HL-60 (cell line): ENCODE measurements at regions not wholly inside any gene's neighbourhood (a gene's known extent, or its start where the extent isn't known, plus 50 kb on each side); places are given as distances from the start of the nearest gene placed in this dataset.

Experiments used
- DNase-seq, 2 experiments: peaks; one replicate each; pipeline ENCODE4 v3.0.0-alpha.2; 2010 to 2020; ENCODE audit warnings: low read depth in 1 of 2, low spot score in 1 of 2
- H3K27ac ChIP-seq: fragments of 250-450 bp; sonication (Bioruptor Pico); replicated peaks from 2 replicates; pipeline ENCODE4 v1.5.1; 2020; ENCODE audit warnings: mild to moderate bottlenecking, moderate library complexity
- H3K27me3 ChIP-seq: fragments of 250-450 bp; sonication (Bioruptor Pico); 2 replicates; pipeline ENCODE4 v1.5.1; 2021; ENCODE audit warnings: mild to moderate bottlenecking, moderate library complexity; ENCODE audit not compliant: insufficient read depth, poor library complexity, severe bottlenecking
- H3K4me3 ChIP-seq: replicated peaks from 2 replicates; pipeline ENCODE4 v1.5.1; 2011; ENCODE audit warnings: mild to moderate bottlenecking, control low read depth, low read length; ENCODE audit not compliant: insufficient read depth
- GABPA ChIP-seq: IDR thresholded peaks from 2 replicates; pipeline ENCODE4 v1.6.1; 2012; ENCODE audit warnings: low read depth
- POLR2AphosphoS5 ChIP-seq: IDR thresholded peaks from 2 replicates; pipeline ENCODE4 v1.6.1; 2012; ENCODE audit warnings: low read depth
- SPI1 ChIP-seq: IDR thresholded peaks from 2 replicates; pipeline ENCODE4 v1.6.1; 2012; ENCODE audit warnings: low read depth, mild to moderate bottlenecking, borderline replicate concordance
- TF ChIP-seq, protein P1 (sequence below): IDR thresholded peaks from one replicate; pipeline ENCODE4 v1.5.1; 2011; ENCODE audit warnings: low read length, control low read depth, inconsistent platforms; ENCODE audit not compliant: insufficient read depth
- TF ChIP-seq, protein P2 (sequence below): IDR thresholded peaks from 2 replicates; pipeline ENCODE4 v1.6.1; 2012; ENCODE audit warnings: low read depth; ENCODE audit not compliant: insufficient replicate concordance

DNA sequence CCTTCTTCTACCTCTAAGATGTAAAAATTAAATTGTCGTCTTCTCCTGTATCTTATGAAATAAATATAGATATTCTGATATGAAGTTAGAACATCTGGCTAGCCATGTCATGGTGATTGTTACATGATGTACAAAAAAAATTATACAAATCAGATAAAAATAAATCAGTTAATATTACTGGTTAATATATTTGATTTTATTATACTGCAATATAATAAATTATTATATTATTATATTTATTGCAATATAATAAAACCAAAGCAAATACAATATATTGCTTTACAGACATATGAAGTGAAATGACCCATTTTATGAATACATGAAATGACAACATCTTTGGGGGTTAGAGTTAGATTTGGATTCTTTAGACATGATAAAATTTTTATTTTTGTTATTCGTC lies 72.3 kb upstream of the NAALADL2 start:
- no peak for DNase-seq
- Histone ChIP-seq H3K4me3 (no peak overlapping the region), H3K27ac (no peak overlapping the region), H3K27me3 (no peaks in the 10 kb centered on the region)
- TF ChIP-seq, protein P1, sequence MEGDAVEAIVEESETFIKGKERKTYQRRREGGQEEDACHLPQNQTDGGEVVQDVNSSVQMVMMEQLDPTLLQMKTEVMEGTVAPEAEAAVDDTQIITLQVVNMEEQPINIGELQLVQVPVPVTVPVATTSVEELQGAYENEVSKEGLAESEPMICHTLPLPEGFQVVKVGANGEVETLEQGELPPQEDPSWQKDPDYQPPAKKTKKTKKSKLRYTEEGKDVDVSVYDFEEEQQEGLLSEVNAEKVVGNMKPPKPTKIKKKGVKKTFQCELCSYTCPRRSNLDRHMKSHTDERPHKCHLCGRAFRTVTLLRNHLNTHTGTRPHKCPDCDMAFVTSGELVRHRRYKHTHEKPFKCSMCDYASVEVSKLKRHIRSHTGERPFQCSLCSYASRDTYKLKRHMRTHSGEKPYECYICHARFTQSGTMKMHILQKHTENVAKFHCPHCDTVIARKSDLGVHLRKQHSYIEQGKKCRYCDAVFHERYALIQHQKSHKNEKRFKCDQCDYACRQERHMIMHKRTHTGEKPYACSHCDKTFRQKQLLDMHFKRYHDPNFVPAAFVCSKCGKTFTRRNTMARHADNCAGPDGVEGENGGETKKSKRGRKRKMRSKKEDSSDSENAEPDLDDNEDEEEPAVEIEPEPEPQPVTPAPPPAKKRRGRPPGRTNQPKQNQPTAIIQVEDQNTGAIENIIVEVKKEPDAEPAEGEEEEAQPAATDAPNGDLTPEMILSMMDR: no peak
- TF ChIP-seq POLR2AphosphoS5 (no peak), GABPA (no peak), SPI1 (no peak)
- TF ChIP-seq, protein P2, sequence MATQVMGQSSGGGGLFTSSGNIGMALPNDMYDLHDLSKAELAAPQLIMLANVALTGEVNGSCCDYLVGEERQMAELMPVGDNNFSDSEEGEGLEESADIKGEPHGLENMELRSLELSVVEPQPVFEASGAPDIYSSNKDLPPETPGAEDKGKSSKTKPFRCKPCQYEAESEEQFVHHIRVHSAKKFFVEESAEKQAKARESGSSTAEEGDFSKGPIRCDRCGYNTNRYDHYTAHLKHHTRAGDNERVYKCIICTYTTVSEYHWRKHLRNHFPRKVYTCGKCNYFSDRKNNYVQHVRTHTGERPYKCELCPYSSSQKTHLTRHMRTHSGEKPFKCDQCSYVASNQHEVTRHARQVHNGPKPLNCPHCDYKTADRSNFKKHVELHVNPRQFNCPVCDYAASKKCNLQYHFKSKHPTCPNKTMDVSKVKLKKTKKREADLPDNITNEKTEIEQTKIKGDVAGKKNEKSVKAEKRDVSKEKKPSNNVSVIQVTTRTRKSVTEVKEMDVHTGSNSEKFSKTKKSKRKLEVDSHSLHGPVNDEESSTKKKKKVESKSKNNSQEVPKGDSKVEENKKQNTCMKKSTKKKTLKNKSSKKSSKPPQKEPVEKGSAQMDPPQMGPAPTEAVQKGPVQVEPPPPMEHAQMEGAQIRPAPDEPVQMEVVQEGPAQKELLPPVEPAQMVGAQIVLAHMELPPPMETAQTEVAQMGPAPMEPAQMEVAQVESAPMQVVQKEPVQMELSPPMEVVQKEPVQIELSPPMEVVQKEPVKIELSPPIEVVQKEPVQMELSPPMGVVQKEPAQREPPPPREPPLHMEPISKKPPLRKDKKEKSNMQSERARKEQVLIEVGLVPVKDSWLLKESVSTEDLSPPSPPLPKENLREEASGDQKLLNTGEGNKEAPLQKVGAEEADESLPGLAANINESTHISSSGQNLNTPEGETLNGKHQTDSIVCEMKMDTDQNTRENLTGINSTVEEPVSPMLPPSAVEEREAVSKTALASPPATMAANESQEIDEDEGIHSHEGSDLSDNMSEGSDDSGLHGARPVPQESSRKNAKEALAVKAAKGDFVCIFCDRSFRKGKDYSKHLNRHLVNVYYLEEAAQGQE: no peak

DNA sequence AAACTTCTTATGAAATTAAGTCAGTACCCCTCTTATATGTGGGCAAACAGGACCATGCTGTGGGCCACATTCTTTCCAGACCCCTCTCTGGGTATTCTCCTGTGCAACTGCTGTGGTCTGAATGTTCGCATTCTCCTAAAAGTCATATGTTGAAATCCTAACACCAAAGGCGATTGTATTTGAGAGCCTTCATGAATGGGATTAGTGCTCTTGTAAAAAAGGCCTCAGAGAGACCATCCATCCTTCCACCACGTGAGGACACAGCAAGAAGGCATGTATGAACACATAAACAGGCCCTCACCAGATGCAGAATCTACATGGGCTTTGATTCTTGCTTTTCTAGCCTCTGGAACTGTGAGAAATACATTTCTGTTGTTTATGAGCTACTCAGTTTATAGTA lies 68.0 kb upstream of the NAALADL2 start:
- H3K27ac ChIP-seq: no peak overlapping the region
- DNase-seq: no peak
- H3K27me3 ChIP-seq: no peaks in the 10 kb centered on the region
- TF ChIP-seq POLR2AphosphoS5 (no peak), GABPA (no peak), SPI1 (no peak)
- TF ChIP-seq, protein P2: no peak
- TF ChIP-seq, protein P1: no peak
- H3K4me3 ChIP-seq: no peak overlapping the region

DNA sequence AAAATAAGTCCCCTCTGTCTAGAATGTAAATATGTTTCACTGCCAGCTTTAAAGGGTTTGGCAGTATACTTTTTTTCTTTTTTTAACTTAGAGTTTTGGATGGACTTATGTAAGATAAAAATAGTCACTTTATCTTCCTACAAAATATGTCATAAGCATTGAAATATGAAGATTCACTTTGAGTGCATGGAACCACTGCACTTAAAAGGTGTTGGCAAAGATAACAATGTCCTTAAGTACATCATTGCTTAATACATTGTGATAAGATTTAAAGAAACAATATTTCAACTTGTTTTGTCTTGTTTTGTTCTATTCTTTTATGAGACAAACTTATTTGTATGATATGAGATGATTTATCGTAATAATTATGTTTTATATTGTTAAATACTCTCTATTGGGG lies 66.3 kb upstream of the NAALADL2 start:
- no peak overlapping the region for H3K4me3 ChIP-seq
- no peak for DNase-seq
- TF ChIP-seq, protein P1: no peak
- no peak for TF ChIP-seq POLR2AphosphoS5
- no peak for TF ChIP-seq SPI1
- TF ChIP-seq, protein P2: no peak
- no peak for TF ChIP-seq GABPA
- no peaks in the 10 kb centered on the region for H3K27me3 ChIP-seq
- no peak overlapping the region for H3K27ac ChIP-seq
